Sigmoid colon (tissue), 6 donors: ENCODE measurements at regions not wholly inside any gene's neighbourhood (a gene's known extent, or its start where the extent isn't known, plus 50 kb on each side); places are given as distances from the start of the nearest gene placed in this dataset.

Experiments used
- DNase-seq: peaks from one replicate; pipeline ENCODE4 v3.0.0-alpha.2; 2019
- H3K27ac ChIP-seq, 4 donors: fragments of 200-600 bp; sonication (generic); one replicate each; pipeline ENCODE4 v1.5.1; 2016 to 2019; ENCODE audit warnings: mild to moderate bottlenecking in 1 of 4
- H3K27me3 ChIP-seq, 3 donors: fragments of 200-600 bp; sonication (generic); one replicate each; pipeline ENCODE4 v1.5.1; 2019; ENCODE audit warnings: mild to moderate bottlenecking in 1 of 3
- H3K36me3 ChIP-seq, 4 donors: fragments of 200-600 bp; sonication (generic); one replicate each; pipeline ENCODE4 v1.5.1; 2016 to 2019
- H3K4me1 ChIP-seq, 4 donors: fragments of 200-600 bp; sonication (generic); one replicate each; pipeline ENCODE4 v1.5.1; 2017 to 2019
- H3K4me3 ChIP-seq, 4 donors: fragments of 200-600 bp; sonication (generic); one replicate each; pipeline ENCODE4 v1.5.1; 2017 to 2019; ENCODE audit warnings: mild to moderate bottlenecking in 2 of 4, moderate library complexity in 1 of 4
- H3K9me3 ChIP-seq, 4 donors: fragments of 200-600 bp in 3 of 4; sonication (generic) in 3 of 4; one replicate each; pipeline versions ENCODE4 v1.5.1 to v1.6.1; 2013 to 2019
- CTCF ChIP-seq, 4 experiments: fragments of 450-650 bp in 3 of 4; fragments of 200-600 bp in 1 of 4; IDR thresholded peaks; one replicate each; pipeline ENCODE4 v1.5.1; 2016 to 2019; ENCODE audit warnings: antibody characterized with exemption in 4 of 4, mild to moderate bottlenecking in 3 of 4, moderate library complexity in 2 of 4
- EP300 ChIP-seq, 4 donors: sonication (generic); formaldehyde crosslinking; IDR thresholded peaks; one replicate each; pipeline ENCODE4 v1.6.1; 2017; ENCODE audit warnings: antibody characterized with exemption in 4 of 4
- POLR2A ChIP-seq, 2 donors: fragments of 450-650 bp; IDR thresholded peaks; one replicate each; pipeline ENCODE4 v1.6.1; 2016; ENCODE audit warnings: antibody characterized with exemption in 2 of 2, mild to moderate bottlenecking in 2 of 2, moderate library complexity in 2 of 2
- POLR2AphosphoS5 ChIP-seq, 4 donors: sonication (generic); formaldehyde crosslinking; IDR thresholded peaks; one replicate each; pipeline ENCODE4 v1.6.1; 2017; ENCODE audit warnings: antibody characterized with exemption in 4 of 4
- WGBS, 2 donors: extraction: QIAGEN DNeasy Blood & Tissue Kit; methylation state at CpG; one replicate each; pipeline ENCODE4 v1.1.7; 2013; 5-methylcytosine and 5-hydroxymethylcytosine counted together
- intact Hi-C: fragments of 100-400 bp; cut with DNase I; formaldehyde crosslinking; loops from one replicate; pipeline ENCODE4 v1.15.1; 2023
- donor health status: healthy with polysubstance abuse.
- donor health status: healthy.

DNA sequence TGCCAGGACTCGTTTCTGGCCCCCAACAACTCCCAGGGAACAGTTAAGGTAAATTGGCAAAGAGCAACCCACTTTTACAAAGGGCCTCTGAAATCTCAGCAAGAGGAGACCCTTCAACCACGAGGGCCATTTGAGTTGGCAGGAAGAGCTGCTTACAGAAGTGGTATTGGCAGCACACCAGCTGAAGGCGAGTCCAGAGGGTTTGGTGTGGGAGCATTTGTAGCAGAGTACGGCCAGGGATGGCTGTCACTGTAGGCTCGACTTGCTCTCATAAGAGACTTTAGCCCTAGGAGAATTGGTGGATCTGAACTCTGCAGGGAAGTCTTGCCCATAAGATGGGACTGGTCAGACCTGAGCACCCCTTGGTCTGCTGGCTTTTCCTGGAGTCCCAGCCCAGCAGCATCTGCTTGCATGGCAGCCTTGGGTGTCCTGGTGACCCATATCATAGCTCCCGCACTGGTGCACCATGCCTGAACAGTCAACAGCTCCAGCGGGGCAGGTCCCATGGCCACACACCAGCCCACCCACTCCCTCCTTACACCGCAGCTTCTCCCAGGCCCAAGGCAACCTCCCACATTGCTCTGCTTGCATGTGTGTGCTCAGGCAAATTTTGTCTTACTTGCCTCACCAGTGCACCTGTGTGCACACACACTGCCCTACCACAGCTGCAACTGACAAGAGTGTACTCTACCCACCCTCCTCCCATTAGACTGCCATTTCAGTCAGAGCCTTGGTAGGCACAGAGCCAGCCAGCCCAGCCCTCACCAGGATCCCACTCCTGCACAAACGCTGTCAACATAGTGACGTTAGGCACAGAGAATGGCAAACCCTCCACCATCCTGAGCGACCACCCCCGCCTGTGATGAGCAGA, 861.6 kb upstream of the DPPA4 start:
- DNase-seq, result no peak
- Histone ChIP-seq H3K4me3 (no peak overlapping the region), H3K9me3 (no peaks in the 10 kb centered on the region), H3K36me3 (no peaks in the 10 kb centered on the region), H3K27me3 (no peaks in the 10 kb centered on the region), H3K4me1 (no peaks in the 10 kb centered on the region), H3K27ac (no peak overlapping the region)
- intact Hi-C loops, result no loop called here
- TF ChIP-seq POLR2AphosphoS5 (IDR thresholded peaks at IDR 0.05) (no peak), CTCF (IDR thresholded peaks at IDR 0.05) (no peak), EP300 (IDR thresholded peaks at IDR 0.05) (no peak), POLR2A (IDR thresholded peaks at IDR 0.05) (no peak)
- WGBS, 2 donors, result 85 to 86% methylated on average over 12 of the region's 12 CpGs

GRCh38 chr3:110199588-110199943, 862.2 kb upstream of the DPPA4 start:
- intact Hi-C loops, result no loop called here

DNA sequence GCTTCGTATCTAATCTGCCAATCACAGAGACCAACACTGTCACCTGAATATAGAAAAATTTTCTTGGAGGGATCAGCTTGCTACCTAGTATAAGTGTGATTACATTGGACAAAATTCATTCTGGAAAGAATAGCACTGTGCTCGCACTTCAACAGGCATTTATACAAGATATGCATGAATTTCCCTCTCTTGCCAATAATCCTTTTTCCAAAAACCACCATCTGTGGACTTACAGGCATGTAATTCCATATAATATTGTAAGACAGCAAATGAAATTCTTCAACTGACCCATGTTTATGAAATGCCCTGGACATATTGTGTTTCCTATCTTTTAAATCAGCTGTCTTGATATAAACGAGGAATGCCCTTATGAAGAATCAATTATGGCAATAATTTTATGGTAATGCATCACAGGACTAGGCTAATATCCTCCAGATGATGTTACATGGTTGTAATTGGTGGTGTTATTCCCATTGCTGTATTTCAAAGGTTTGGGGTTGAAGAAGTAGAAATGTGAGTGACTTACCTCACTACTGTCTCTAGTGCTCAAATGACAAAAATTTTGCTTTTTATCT, 861.4 kb upstream of the NECTIN3 start:
- Histone ChIP-seq H3K4me3 (no peak overlapping the region), H3K27me3 (no peaks in the 10 kb centered on the region), H3K9me3 (no peaks in the 10 kb centered on the region), H3K4me1 (no peaks in the 10 kb centered on the region), H3K27ac (no peak overlapping the region), H3K36me3 (no peaks in the 10 kb centered on the region)
- 77 to 82% methylated on average over 3 of the region's 3 CpGs for WGBS, 2 donors
- no peak for DNase-seq
- TF ChIP-seq POLR2AphosphoS5 (IDR thresholded peaks at IDR 0.05), result no peak
- no peak for TF ChIP-seq CTCF (IDR thresholded peaks at IDR 0.05)
- TF ChIP-seq POLR2A (IDR thresholded peaks at IDR 0.05), result no peak
- no peak for TF ChIP-seq EP300 (IDR thresholded peaks at IDR 0.05)
- intact Hi-C loops, result no loop called here

More at GRCh38 chr3:110199588-110199943, 862.2 kb upstream of the DPPA4 start:
- H3K36me3 ChIP-seq, result no peaks in the 10 kb centered on the region
- DNase-seq, result no peak
- no peaks in the 10 kb centered on the region for H3K27me3 ChIP-seq
- no peaks in the 10 kb centered on the region for H3K4me1 ChIP-seq
- 93 to 98% methylated on average over 2 of the region's 2 CpGs for WGBS, 2 donors
- H3K27ac ChIP-seq, result no peak overlapping the region
- no peaks in the 10 kb centered on the region for H3K9me3 ChIP-seq
- TF ChIP-seq CTCF (IDR thresholded peaks at IDR 0.05) (no peak), EP300 (IDR thresholded peaks at IDR 0.05) (no peak), POLR2AphosphoS5 (IDR thresholded peaks at IDR 0.05) (no peak), POLR2A (IDR thresholded peaks at IDR 0.05) (no peak)
- no peak overlapping the region for H3K4me3 ChIP-seq

- 91 to 94% methylated on average over 1 of the region's 1 CpG for WGBS, 2 donors
- H3K4me1 ChIP-seq, result no peaks in the 10 kb centered on the region
- no peak for DNase-seq
- no peak overlapping the region for H3K27ac ChIP-seq
- H3K9me3 ChIP-seq, result no peaks in the 10 kb centered on the region
- no peaks in the 10 kb centered on the region for H3K27me3 ChIP-seq
- TF ChIP-seq POLR2AphosphoS5 (IDR thresholded peaks at IDR 0.05), result no peak
- TF ChIP-seq EP300 (IDR thresholded peaks at IDR 0.05), result no peak
- no peak for TF ChIP-seq POLR2A (IDR thresholded peaks at IDR 0.05)
- TF ChIP-seq CTCF (IDR thresholded peaks at IDR 0.05), result no peak
- H3K4me3 ChIP-seq, result no peak overlapping the region
- no peaks in the 10 kb centered on the region for H3K36me3 ChIP-seq
- intact Hi-C loops, result no loop called here
These were observed 845.0 kb upstream of the NECTIN3 start for GRCh38 chr3:110226645-110227044.
